ENCODE measurements at regions not wholly inside any gene's neighbourhood (a gene's known extent, or its start where the extent isn't known, plus 50 kb on each side); places are given as distances from the start of the nearest gene placed in this dataset.
"Not testable (repeated sequence)": the region's sequence is repeated elsewhere in the genome, so short reads cannot be mapped to it uniquely, and the experiment has no call there.

GRCh38 chr13:111413407-111414187 is 93.2 kb downstream of the TEX29 start:
- DNase-seq (ENCODE audit: low read depth), result no peak

DNA sequence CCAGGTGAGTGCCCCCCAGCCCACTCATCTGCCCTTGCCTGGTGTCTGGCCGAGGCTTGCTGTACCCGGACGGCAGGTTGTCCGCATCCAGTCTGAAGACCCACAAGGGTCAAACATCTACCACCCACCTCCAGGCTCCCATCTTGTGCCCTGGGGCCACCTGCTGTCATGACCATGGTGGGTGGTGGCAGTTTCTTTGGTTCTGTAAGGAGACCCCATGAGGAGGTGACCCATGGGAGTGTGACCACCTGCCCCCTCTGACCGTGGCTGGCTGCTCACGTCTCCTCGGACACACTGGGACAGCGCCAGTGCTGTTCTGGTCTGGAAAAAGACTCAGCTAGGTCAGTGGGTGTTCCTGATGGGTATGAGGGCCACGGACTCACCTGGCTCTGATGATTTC is 93.9 kb downstream of the TEX29 start:
- no peak for DNase-seq (ENCODE audit: low read depth)

- no peak for DNase-seq (ENCODE audit: low read depth)
These were observed 94.8 kb downstream of the TEX29 start for GRCh38 chr13:111415246-111415645.

DNA sequence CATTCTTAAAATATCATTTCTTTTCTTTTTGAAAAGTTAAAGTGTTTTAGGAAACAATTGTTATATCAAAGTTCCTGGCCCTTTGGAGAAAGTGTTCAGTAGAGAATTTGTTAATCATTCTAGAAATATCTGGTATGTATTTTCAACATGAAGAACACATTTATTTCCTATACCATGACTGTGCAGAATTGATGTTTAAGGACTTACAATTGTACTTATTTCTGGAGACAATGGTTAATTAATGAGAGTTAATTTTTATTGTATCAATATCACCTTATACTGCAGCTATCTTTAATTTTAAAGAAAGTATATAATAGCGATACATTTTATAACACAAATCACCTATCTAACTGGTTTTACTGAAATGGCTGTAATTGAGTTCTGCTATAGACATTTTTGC is 95.3 kb downstream of the TEX29 start:
- DNase-seq (ENCODE audit: low read depth), result no peak

- DNase-seq (ENCODE audit: low read depth), result no peak
These were observed 97.7 kb downstream of the TEX29 start for GRCh38 chr13:111418101-111418500.

- DNase-seq (ENCODE audit: low read depth), result no peak
These were observed 99.9 kb downstream of the TEX29 start for GRCh38 chr13:111420113-111420876.

GRCh38 chr13:111421216-111421615 is 100.8 kb downstream of the TEX29 start:
- no peak for DNase-seq (ENCODE audit: low read depth)

DNA sequence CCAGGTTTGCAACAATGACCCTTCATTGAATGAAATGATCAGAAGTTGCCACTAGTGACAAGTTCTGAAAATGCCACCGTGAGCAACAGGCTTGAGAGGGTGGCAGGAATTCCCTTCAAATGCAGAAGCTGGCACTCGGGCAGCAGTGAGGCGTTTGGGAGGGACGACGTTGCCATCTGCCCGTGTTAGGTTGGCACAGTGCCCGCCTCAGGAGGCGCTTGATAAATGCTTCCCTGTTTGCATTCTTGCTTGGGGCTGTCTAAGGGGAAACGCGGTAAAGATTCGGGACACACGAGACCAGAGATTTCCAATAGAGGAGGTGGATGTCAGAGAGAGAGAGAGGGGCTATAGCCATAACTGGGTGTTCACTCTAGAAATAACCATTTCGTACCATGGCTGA is 101.9 kb downstream of the TEX29 start:
- DNase-seq (ENCODE audit: low read depth), result no peak

DNA sequence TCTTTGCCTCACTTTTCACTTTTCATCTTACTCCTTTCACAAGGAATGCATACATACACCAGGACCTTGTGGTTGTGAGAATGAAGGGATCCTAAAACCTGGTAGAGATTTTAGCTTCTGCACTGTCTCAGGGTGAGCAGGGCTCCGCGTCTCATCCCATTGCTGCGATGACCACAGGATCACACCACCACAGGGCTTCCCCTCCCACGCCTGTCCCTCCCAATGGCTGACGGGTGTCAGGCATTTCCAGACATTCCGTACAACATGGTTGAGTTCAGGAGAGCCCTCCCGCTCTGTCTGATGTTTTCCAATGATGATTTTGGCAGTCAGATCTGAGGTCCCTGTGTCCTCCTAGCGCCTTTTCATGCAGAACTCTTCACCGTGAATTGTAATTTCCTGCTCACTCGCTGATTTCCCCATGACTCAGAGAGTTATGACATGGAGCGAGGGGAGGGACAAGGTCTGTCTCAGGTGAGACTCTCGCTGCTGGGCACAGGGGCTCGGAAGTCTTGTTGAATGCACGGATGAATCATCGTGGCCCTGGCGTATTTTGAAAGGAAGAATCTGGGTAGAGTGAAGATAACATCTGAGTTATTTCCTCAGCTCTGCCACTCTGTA is 102.8 kb downstream of the TEX29 start:
- DNase-seq (ENCODE audit: low read depth), result no peak

GRCh38 chr13:111424134-111424533 is 103.7 kb downstream of the TEX29 start:
- no peak for DNase-seq (ENCODE audit: low read depth)

DNA sequence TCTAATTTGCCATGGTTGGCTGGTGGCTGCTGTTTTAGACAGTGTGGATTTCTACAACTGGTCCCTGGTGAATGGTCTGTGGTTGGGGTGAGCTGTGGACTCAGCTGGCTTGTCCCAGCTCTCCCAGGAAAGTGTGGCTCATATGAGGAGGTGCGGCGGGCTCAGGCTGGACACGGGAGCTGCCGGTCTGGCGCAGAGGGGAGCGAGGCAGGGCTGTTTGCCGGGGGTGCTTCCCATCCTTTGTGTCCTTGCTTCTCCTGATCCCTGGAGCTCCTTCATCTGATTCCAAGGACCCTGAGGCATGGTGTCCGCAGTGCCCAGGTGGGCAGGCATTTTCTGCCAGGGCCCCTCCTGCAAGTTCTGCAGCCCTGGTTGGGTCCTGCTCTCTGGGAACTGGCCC is 104.9 kb downstream of the TEX29 start:
- DNase-seq (ENCODE audit: low read depth), result no peak

DNA sequence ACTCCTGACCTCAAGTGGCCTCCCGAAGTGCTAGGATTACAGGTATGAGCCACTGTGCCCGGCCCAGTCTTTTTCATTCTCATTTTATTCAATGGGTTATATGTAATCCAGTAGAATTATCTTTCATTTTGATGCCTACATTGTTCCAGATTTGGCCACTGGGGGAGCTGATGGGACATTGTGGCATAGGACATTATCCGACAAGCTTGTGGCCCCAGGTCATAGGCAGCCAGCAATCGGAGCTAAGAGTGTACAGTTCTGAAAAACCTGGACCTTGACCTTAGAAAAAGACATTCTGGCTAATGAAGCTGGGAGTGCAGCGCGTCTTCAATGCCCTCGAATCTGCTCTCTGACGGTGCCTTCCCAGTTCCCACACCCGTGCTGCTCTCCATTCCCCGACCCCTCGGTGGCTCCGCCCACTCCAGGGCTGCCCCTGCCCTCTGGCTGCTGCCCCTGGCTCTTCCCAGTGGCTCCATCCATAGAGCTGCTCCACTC is 108.7 kb downstream of the TEX29 start:
- peak; percentile 10 for DNase-seq (ENCODE audit: low read depth)

- DNase-seq (ENCODE audit: low read depth), result no peak
These were observed 110.8 kb downstream of the TEX29 start for GRCh38 chr13:111431206-111431605.

GRCh38 chr13:111434578-111435159 is 114.2 kb downstream of the TEX29 start:
- DNase-seq (ENCODE audit: low read depth), result no peak

GRCh38 chr13:111436446-111436845 is 116.0 kb downstream of the TEX29 start:
- no peak for DNase-seq (ENCODE audit: low read depth)

DNA sequence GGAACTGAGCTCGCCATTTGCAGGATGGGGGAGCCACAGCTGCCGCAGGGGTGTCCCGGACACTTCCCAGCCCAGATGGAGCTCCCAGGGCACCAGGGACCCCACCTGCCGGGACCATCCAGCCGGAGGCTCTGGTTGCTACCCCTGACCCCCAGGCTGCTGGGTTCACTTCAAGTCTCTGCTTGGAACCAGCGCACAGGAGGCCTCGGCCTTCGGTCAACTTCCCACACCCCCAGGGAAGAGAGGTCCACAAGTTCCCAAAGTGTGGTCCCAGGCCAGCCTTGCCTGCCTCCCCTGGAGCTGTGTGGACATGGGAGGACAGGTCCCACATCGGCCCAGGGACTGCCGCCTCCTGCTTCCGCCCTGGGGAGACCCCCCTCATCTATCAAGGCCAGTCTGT is 117.0 kb downstream of the TEX29 start:
- DNase-seq (ENCODE audit: low read depth), result no peak

DNA sequence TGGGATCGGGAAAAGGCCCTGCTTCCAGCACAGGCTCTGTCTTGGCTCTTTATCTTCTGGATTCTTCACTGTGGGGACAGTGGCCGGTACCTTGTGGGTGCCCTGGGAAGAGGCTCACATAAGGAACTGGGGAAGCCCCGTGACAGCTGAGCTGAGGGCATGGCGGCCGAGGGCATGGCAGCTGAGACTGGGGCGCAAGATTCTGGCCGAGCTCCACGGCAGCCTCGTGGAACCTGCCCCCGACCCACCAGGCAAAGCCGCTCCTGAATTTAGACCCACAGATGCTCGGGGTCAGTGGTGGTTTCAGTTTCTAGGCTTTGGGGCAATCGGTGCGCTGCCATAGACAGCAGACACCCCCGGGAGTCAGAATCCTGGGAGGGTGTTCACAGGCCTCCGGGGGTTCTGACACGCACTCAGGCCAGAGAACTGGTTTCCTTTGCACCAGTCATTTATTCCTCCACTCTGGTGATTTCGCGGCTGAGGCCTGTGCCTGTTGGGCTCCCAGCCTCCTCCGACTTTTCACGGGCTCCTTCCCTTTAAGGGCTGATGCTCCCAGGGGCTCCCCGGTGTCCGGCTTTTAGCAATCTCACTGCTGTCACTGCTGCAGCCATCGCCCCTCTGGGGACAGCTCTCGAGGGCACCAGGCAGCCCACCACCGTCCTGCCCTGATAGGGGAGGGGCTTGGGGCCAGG is 117.6 kb downstream of the TEX29 start:
- no peak for DNase-seq (ENCODE audit: low read depth)

DNA sequence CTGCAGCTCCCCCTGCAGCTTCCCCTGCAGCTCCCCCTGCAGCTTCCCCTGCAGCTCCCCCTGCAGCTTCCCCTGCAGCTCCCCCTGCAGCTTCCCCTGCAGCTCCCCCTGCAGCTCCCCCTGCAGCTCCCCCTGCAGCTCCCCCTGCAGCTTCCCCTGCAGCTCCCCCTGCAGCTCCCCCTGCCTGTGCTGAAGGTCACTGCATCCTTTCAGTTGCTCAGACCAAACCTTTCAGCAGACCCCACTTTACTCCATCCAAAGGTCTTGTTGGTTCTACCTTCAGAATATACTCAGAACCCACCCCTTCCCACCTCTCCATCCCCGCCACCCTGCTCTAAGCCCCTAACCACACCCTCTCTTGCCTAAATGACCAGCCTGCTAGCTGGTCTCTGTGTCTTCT is 120.0 kb downstream of the TEX29 start:
- not testable (repeated sequence) for DNase-seq (ENCODE audit: low read depth)

GRCh38 chr13:111443981-111444380 is 123.5 kb downstream of the TEX29 start:
- no peak for DNase-seq (ENCODE audit: low read depth)

DNA sequence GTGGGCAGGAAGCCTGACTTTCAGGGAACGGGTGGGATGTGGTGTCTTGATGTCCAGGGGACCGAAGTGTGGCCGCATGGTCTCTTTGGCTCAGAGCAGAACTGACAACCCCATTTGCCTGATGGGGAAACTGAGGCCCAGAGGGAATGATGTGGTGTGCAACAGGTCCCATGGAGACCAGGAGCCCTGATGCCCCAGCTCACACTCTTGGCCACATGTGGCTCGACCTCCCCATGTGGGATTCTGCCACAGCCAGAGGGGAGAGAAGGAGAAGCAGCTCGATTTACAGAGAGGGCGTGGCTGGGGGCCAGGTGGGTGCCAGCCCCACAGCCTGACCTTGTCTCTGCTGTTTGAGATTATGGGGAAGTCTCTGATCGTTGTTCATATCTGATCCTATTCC is 128.1 kb downstream of the TEX29 start:
- DNase-seq (ENCODE audit: low read depth), result no peak

- DNase-seq (ENCODE audit: low read depth), result no peak
These were observed 128.6 kb downstream of the TEX29 start for GRCh38 chr13:111449041-111449440.

DNA sequence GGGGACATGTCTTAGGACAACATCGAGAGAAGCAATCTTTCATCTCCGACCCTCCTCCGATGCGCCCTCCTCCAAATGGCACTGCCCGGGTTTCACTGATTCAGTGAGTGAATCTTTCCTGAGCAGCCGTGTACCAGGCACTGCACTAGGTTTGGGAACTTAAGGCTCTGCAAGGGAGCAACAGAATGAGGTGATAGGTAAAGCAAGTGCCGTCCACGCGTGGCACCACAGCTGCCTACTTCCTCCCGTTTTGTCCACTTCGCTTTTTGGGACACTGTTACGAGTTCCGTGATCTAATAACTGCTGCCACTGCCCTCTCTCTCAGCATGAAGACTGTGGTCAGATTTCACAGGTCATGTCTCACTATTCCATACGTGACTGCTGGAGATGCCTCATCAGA is 131.0 kb downstream of the TEX29 start:
- DNase-seq (ENCODE audit: low read depth), result no peak

Data from EH (cell line).